ENCODE measurements at regions not wholly inside any gene's neighbourhood (a gene's known extent, or its start where the extent isn't known, plus 50 kb on each side); places are given as distances from the start of the nearest gene placed in this dataset.
"Not testable (repeated sequence)": the region's sequence is repeated elsewhere in the genome, so short reads cannot be mapped to it uniquely, and the experiment has no call there.

GRCh38 chr13:56512336-56512735 is 628.4 kb upstream of the PRR20A start:
- not testable (repeated sequence) for TF ChIP-seq MAX (IDR thresholded peaks at IDR 0.05); CTCF (IDR thresholded peaks at IDR 0.05; ENCODE audit: low read depth, low read length, missing input control)
